AG09319 (cell line): ENCODE measurements at regions not wholly inside any gene's neighbourhood (a gene's known extent, or its start where the extent isn't known, plus 50 kb on each side); places are given as distances from the start of the nearest gene placed in this dataset.

Source experiments
- DNase-seq: peaks from one replicate; pipeline ENCODE4 v3.0.0-alpha.2; 2010; ENCODE audit warnings: low read depth; ENCODE audit errors: extremely low read depth
- CTCF ChIP-seq: IDR thresholded peaks from 2 replicates; pipeline ENCODE4 v1.5.1; 2011; ENCODE audit warnings: low read depth, mild to moderate bottlenecking, inconsistent platforms, low read length, moderate library complexity

DNA sequence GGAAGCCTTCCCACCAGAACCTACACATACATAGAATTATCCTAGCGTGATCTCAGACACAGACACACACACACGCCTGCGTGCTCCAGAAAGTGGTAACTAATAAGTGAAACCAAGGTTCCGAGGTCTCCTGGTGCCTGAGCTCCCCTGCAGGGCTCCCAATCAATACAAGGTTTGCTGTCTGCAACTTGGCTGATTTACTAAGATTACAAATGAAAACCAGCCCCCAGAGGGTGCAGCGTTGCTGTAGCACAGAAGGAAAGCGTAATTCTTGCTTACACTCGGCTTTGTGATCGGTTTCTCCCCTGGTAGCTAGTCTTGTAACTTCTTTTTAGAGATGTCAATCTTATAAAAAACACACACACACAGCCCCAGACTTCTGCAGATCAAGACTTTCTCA, 334.1 kb upstream of the XYLT1 start:
- TF ChIP-seq CTCF = no peak
- no peak for DNase-seq

DNA sequence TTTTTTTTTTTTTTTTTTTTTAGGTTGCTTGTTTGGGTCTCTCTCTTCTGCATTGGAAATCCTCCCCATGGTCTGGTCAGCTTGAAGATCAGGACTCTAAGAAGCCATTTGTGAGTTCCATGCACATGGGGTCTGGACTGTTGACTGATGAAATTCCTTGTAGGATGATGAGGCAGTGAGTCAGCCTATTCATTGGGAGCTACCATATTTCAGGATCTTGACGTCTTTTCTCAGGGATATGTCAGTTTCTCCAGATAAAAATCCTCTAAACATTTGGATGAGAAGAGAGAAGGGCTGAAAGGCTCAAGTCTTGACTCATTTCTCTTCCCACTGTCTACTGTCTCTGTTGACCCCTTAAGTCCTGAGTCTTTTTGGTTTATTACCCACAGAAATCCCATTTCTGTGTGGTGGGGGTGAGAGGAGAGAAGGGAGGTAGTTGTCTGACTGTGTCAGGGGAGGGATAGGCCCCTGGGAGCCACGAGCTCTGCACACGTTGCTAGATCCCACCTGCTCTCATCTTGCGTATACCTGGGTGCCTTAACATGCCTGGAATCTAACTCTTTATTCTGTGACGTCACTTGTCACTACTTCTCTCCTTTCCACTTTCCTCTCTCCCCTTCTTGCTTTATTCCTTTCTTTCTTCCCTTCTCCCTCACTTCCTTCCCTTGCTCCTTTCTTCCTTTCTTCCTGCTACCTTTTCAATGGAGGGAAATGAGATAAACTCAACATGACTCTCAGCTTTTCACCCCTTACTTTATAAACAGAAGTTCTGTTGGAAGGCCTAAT, 333.1 kb upstream of the XYLT1 start:
- DNase-seq = peak; percentile 1
- no peak for TF ChIP-seq CTCF

DNA sequence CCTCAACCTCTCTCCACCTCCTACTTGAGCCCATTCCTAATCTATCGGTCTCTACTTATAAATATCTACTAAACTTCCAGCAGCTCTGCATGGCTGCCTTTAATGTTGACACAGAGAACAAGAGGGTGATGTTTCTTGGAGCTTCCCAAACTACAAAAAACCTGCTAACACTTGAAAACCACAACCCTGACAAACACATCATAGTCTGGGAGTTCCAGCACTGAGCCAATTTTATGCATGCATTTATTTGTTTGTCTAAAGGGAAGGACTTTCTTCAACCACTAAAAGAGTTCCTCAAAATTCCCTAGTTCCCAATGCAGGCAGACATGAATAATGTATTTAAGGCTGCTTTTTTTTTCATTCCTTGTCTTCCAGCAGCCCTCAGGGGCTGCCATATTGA, 331.8 kb upstream of the XYLT1 start:
- TF ChIP-seq CTCF = no peak
- no peak for DNase-seq

DNA sequence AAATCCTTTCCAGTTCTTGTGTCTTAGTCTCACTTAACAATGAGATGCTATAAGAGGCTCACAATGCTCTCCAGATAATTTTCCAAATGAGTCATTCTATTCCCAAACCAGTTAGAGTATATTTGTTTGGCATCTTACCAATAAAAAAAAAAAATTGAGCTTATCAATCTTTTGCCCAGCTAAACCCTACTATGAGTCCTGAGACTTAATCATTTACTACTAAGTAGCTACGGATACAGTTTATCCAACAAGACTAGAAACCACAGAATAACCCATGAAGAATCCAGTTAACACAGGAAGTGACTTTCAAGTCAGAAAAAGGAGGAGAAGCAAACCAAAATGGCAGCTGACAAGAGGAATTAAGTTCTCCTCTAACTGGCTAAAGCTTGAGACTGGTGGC, 330.3 kb upstream of the XYLT1 start:
- no peak for DNase-seq
- no peak for TF ChIP-seq CTCF

DNA sequence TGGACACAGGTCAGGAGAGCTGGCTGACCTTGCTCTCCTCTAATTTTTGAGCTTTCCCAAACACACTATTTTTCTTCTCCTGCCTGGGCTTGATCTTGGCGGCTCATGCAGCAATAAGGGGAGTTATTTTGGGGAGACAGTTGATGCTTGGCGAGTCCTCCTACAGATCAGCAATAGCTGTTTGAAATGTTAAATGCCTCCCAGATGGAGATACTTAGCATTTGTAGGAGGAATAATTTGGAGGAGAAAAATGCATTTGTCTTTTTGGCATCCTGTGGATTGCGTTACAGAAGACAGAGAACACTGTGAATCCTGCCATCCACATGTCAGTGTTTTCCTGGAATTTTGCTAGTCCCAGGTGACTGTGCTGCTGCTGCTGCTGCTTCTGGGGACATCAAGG, 328.0 kb upstream of the XYLT1 start:
- DNase-seq = no peak
- TF ChIP-seq CTCF = no peak

DNA sequence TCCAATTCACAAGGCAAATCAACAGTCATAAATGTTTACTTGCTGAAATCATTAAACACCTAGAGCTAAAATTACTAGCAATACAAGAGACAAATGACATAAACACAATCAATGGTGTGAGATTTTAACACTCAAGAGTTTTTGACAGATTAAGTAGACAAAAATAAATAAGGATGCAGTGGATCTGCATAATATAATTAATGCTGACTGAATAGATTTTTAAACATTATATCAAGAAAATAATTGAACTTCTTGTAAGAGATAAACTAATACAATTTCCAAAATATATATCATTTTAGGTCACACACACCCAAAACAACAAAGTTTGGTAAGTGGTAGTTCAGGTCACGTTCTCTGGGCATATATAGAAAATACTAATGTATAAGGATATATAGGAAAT, 322.6 kb upstream of the XYLT1 start:
- no peak for DNase-seq
- no peak for TF ChIP-seq CTCF

DNA sequence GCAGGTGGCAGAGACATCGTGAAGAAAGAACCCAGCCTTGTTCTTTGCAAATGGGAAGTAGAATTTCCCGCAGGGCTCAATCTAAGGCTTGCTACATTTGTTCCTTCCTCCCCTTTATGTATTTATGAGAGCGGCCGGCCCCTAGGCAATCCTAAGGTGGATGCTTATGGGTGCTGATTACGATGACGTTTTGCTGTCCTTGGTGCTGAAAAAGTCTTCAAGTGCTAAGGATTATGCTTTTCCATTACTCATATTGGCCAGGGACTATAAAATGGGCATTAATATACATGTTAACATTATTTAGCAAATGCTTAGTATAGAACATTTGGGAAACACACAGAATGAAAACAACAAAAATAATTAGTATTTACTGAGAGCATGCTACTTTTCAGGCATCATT, 313.3 kb upstream of the XYLT1 start:
- peak; percentile 1 for DNase-seq
- TF ChIP-seq CTCF = no peak
